H1 (cell line): ENCODE measurements at regions not wholly inside any gene's neighbourhood (a gene's known extent, or its start where the extent isn't known, plus 50 kb on each side); places are given as distances from the start of the nearest gene placed in this dataset.

ENCODE experiments used
- CTCF ChIA-PET: fragments of 300-600 bp; sonication (Branson Sonifier 250); formaldehyde crosslinking; loops from one replicate; lab custom pipeline; 2021; ENCODE audit not compliant: partially characterized antibody; lab: Charles Lee
- POLR2A ChIA-PET: fragments of 300-600 bp; sonication (Branson Sonifier 250); formaldehyde crosslinking; loops from one replicate; lab custom pipeline; 2021; ENCODE audit warnings: inconsistent platforms; ENCODE audit not compliant: partially characterized antibody; lab: Charles Lee
- DNase-seq, 2 experiments: peaks; one replicate each; pipeline versions ENCODE4 v3.0.0 to v3.0.0-alpha.2; 2010 to 2022; ENCODE audit warnings: low spot score in 2 of 2, low read depth in 1 of 2, mixed read lengths in 1 of 2
- FAIRE-seq: peaks from 2 replicates; lab custom pipeline; 2011; peaks lifted over from hg19 to GRCh38; lab: Jason Lieb, UNC
- H2AFZ ChIP-seq: 2 replicates; pipeline ENCODE4 v1.8.1; 2012; ENCODE audit warnings: low read length, inconsistent platforms
- H2AK5ac ChIP-seq: 2 replicates; pipeline ENCODE4 v1.6.1; 2013; ENCODE audit warnings: low read depth, low read length
- H2BK120ac ChIP-seq: replicated peaks from 2 replicates; pipeline ENCODE3; 2013; ENCODE audit warnings: low read depth, low read length, inconsistent platforms
- H2BK12ac ChIP-seq: 2 replicates; pipeline ENCODE4 v1.6.1; 2013; ENCODE audit warnings: low read depth, low read length
- H2BK15ac ChIP-seq: 2 replicates; pipeline ENCODE4 v1.6.1; 2013; ENCODE audit warnings: low read length
- H2BK20ac ChIP-seq: 2 replicates; pipeline ENCODE4 v1.6.1; 2013; ENCODE audit warnings: low read length
- H2BK5ac ChIP-seq: 2 replicates; pipeline ENCODE4 v1.6.1; 2013; ENCODE audit warnings: low read depth, low read length
- H3K14ac ChIP-seq: 2 replicates; pipeline ENCODE4 v1.6.1; 2013; ENCODE audit warnings: inconsistent platforms; ENCODE audit not compliant: insufficient read length
- H3K18ac ChIP-seq: 2 replicates; pipeline ENCODE4 v1.6.1; 2013; ENCODE audit warnings: low read length; ENCODE audit errors: extremely low read depth
- H3K23ac ChIP-seq: 2 replicates; pipeline ENCODE4 v1.6.1; 2013; ENCODE audit warnings: inconsistent platforms; ENCODE audit not compliant: insufficient read length
- H3K23me2 ChIP-seq: 2 replicates; pipeline ENCODE4 v1.6.1; 2013; ENCODE audit warnings: low read depth, low read length
- H3K27ac ChIP-seq: 2 replicates; pipeline ENCODE4 v1.6.1; 2011; ENCODE audit warnings: low read depth, low read length, inconsistent platforms
- H3K27me3 ChIP-seq, 4 experiments: replicated peaks in 1 of 4; 1 replicate in 1 of 4; 2 replicates in 3 of 4; pipeline versions ENCODE4 v1.6.1 to v1.8.1; 2011 to 2013; ENCODE audit warnings: low read length in 3 of 4, mild to moderate bottlenecking in 3 of 4, inconsistent platforms in 2 of 4, mixed read lengths in 2 of 4, moderate library complexity in 1 of 4; ENCODE audit not compliant: control insufficient read depth in 3 of 4, insufficient read depth in 3 of 4; ENCODE audit errors: extremely low read depth in 1 of 4
- H3K36me3 ChIP-seq, 4 experiments: 2 replicates each; pipeline versions ENCODE4 v1.6.1 to v1.8.1; 2011 to 2013; ENCODE audit warnings: mild to moderate bottlenecking in 4 of 4, low read length in 3 of 4, moderate library complexity in 2 of 4, control low read depth in 1 of 4, inconsistent platforms in 1 of 4; ENCODE audit not compliant: insufficient read depth in 4 of 4, control insufficient read depth in 2 of 4
- H3K4ac ChIP-seq: replicated peaks from 2 replicates; pipeline ENCODE3; 2013; ENCODE audit warnings: low read length, low read depth, mixed read lengths, inconsistent platforms; ENCODE audit not compliant: insufficient read length
- H3K4me1 ChIP-seq, 4 experiments: replicated peaks in 1 of 4; 1 replicate in 1 of 4; 2 replicates in 3 of 4; pipeline versions ENCODE4 v1.6.1 to v1.8.1; 2011 to 2013; ENCODE audit warnings: low read length in 3 of 4, inconsistent platforms in 2 of 4, mixed read lengths in 1 of 4; ENCODE audit not compliant: insufficient read depth in 4 of 4, control insufficient read depth in 3 of 4
- H3K4me2 ChIP-seq, 2 experiments: 2 replicates each; pipeline versions ENCODE4 v1.6.1 to v1.8.1; 2011 to 2013; ENCODE audit warnings: low read depth in 2 of 2, low read length in 2 of 2, control low read depth in 1 of 2, inconsistent platforms in 1 of 2, mild to moderate bottlenecking in 1 of 2; ENCODE audit not compliant: insufficient read depth in 1 of 2
- H3K4me3 ChIP-seq, 4 experiments: fragments of 200-600, 300-600 bp in 1 of 4; sonication (generic), shearing (Covaris generic), sonication (Bioruptor Twin) in 1 of 4; 2 replicates each; pipeline versions ENCODE4 v1.5.1 to v1.8.1; 2011 to 2016; ENCODE audit warnings: low read length in 4 of 4, low read depth in 3 of 4, control low read depth in 2 of 4, inconsistent platforms in 2 of 4, mild to moderate bottlenecking in 2 of 4, mixed read lengths in 1 of 4, moderate library complexity in 1 of 4; ENCODE audit not compliant: insufficient read depth in 2 of 4; ENCODE audit errors: extremely low read depth in 1 of 4
- H3K56ac ChIP-seq: replicated peaks from 2 replicates; pipeline ENCODE3; 2013; ENCODE audit warnings: low read depth, mild to moderate bottlenecking, mixed read lengths, low read length, inconsistent platforms; ENCODE audit not compliant: insufficient read length
- H3K79me1 ChIP-seq: 2 replicates; pipeline ENCODE4 v1.6.1; 2013; ENCODE audit warnings: low read depth, low read length, control low read depth
- H3K79me2 ChIP-seq, 2 experiments: 2 replicates each; pipeline versions ENCODE4 v1.6.1 to v1.8.1; 2012 to 2013; ENCODE audit warnings: low read length in 2 of 2, mild to moderate bottlenecking in 2 of 2, inconsistent platforms in 1 of 2; ENCODE audit not compliant: insufficient read depth in 2 of 2, control insufficient read depth in 1 of 2
- H3K9ac ChIP-seq, 4 experiments: replicated peaks in 1 of 4; 1 replicate in 1 of 4; 2 replicates in 3 of 4; pipeline versions ENCODE4 v1.6.1 to v1.8.1; 2011 to 2013; ENCODE audit warnings: low read depth in 3 of 4, low read length in 3 of 4, control low read depth in 2 of 4, mild to moderate bottlenecking in 2 of 4, moderate library complexity in 2 of 4, inconsistent platforms in 1 of 4; ENCODE audit errors: extremely low read depth in 1 of 4
- H3K9me3 ChIP-seq, 2 experiments: 2 replicates each; pipeline versions ENCODE4 v1.6.1 to v1.8.1; 2012 to 2013; ENCODE audit warnings: mild to moderate bottlenecking in 2 of 2, moderate library complexity in 2 of 2, control low read depth in 1 of 2, inconsistent platforms in 1 of 2, low read depth in 1 of 2, low read length in 1 of 2, mixed read lengths in 1 of 2; ENCODE audit not compliant: insufficient read depth in 2 of 2
- H4K20me1 ChIP-seq, 2 experiments: replicated peaks in 1 of 2; 2 replicates each; pipeline versions ENCODE3 to v1.8.1; 2011 to 2013; ENCODE audit warnings: inconsistent platforms in 2 of 2, low read length in 2 of 2, mild to moderate bottlenecking in 1 of 2; ENCODE audit not compliant: insufficient read depth in 2 of 2, control insufficient read depth in 1 of 2
- H4K5ac ChIP-seq: 2 replicates; pipeline ENCODE4 v1.6.1; 2013; ENCODE audit warnings: low read length, low read depth, mixed read lengths, inconsistent platforms; ENCODE audit not compliant: insufficient read length
- H4K8ac ChIP-seq: 2 replicates; pipeline ENCODE4 v1.8.0; 2013; ENCODE audit warnings: mild to moderate bottlenecking, moderate library complexity, low read length, inconsistent platforms; ENCODE audit not compliant: insufficient read depth; ENCODE audit errors: extremely low read depth
- H4K91ac ChIP-seq: replicated peaks from 2 replicates; pipeline ENCODE3; 2013; ENCODE audit warnings: low read length, mixed read lengths, inconsistent platforms; ENCODE audit not compliant: insufficient read length
- ASH2L ChIP-seq: fragments of 200-600, 300-600 bp; sonication (generic); IDR thresholded peaks from one replicate; pipeline ENCODE4 v1.7.1; 2017; ENCODE audit warnings: low read length
- BCL11A ChIP-seq, 2 experiments: IDR thresholded peaks; one replicate each; pipeline ENCODE4 v1.6.1; 2011; ENCODE audit warnings: low read depth in 2 of 2, low read length in 2 of 2, mild to moderate bottlenecking in 2 of 2
- CEBPB ChIP-seq: IDR thresholded peaks from 2 replicates; pipeline ENCODE4 v1.6.1; 2012; ENCODE audit warnings: low read depth, low read length
- CHD2 ChIP-seq: IDR thresholded peaks from 2 replicates; pipeline ENCODE4 v1.6.1; 2012; ENCODE audit warnings: low read length, improper control_type of control experiment
- CTCF ChIP-seq, 3 experiments: IDR thresholded peaks; 1 replicate in 2 of 3; 2 replicates in 1 of 3; pipeline versions ENCODE4 v1.5.1 to v1.6.1; 2011; ENCODE audit warnings: low read length in 3 of 3, mild to moderate bottlenecking in 3 of 3, inconsistent platforms in 2 of 3, low read depth in 1 of 3, moderate library complexity in 1 of 3; ENCODE audit not compliant: insufficient read depth in 1 of 3; ENCODE audit errors: control extremely low read depth in 1 of 3
- FOSL1 ChIP-seq: IDR thresholded peaks from 2 replicates; pipeline ENCODE4 v1.6.1; 2011; ENCODE audit warnings: mild to moderate bottlenecking, low read depth, low read length, moderate library complexity; ENCODE audit not compliant: insufficient read depth
- GTF2F1 ChIP-seq: IDR thresholded peaks from 2 replicates; pipeline ENCODE4 v1.6.1; 2012; ENCODE audit warnings: low read depth, low read length, improper control_type of control experiment, borderline replicate concordance
- POLR2A ChIP-seq, 2 experiments: IDR thresholded peaks; 1 replicate in 1 of 2; 2 replicates in 1 of 2; pipeline ENCODE4 v1.6.1; 2011; ENCODE audit warnings: low read depth in 2 of 2, low read length in 2 of 2, mild to moderate bottlenecking in 2 of 2; ENCODE audit errors: control extremely low read depth in 1 of 2
- RBBP5 ChIP-seq: IDR thresholded peaks from 2 replicates; pipeline ENCODE4 v1.7.1; 2012; ENCODE audit warnings: low read depth, mild to moderate bottlenecking, inconsistent platforms, low read length, moderate library complexity, borderline replicate concordance
- SP2 ChIP-seq: IDR thresholded peaks from 2 replicates; pipeline ENCODE4 v1.6.1; 2012; ENCODE audit warnings: mild to moderate bottlenecking, low read length, inconsistent platforms
- TBP ChIP-seq: IDR thresholded peaks from 2 replicates; pipeline ENCODE4 v1.6.1; 2011; ENCODE audit warnings: low read depth, low read length, improper control_type of control experiment

GRCh38 chr3:187995667-187996066, 158.3 kb upstream of the LPP start:
- no peak overlapping the region for H3K23ac ChIP-seq
- CTCF ChIA-PET: no interaction called here
- no peak overlapping the region for H3K4me3 ChIP-seq
- H3K27ac ChIP-seq: no peak overlapping the region
- no peak overlapping the region for H2BK5ac ChIP-seq
- H3K27me3 ChIP-seq: no peaks in the 10 kb centered on the region; a peak in 1 of 7 replicates
- H4K5ac ChIP-seq: no peak overlapping the region
- H2BK12ac ChIP-seq: no peak overlapping the region
- no peak overlapping the region for H2BK20ac ChIP-seq
- no peaks in the 10 kb centered on the region for H3K23me2 ChIP-seq
- no peak overlapping the region for H2BK15ac ChIP-seq
- H4K20me1 ChIP-seq: no peaks in the 10 kb centered on the region
- H2BK120ac ChIP-seq: no peak overlapping the region
- POLR2A ChIA-PET: no interaction called here
- no peak overlapping the region for H2AK5ac ChIP-seq
- no peak overlapping the region for H4K91ac ChIP-seq
- TF ChIP-seq SP2 (no peak), CTCF (IDR thresholded peaks at IDR 0.05; ENCODE audit: control extremely low read depth in 1 of 3, insufficient read depth in 1 of 3, low read depth in 1 of 3, low read length in 3 of 3) (no peak), TBP (no peak), ASH2L (no peak), POLR2A (IDR thresholded peaks at IDR 0.05; ENCODE audit: control extremely low read depth in 1 of 2, low read depth in 2 of 2, low read length in 2 of 2) (no peak), RBBP5 (no peak), FOSL1 (no peak), CEBPB (no peak), BCL11A (IDR thresholded peaks at IDR 0.05; ENCODE audit: low read depth in 2 of 2, low read length in 2 of 2) (no peak), CHD2 (no peak), GTF2F1 (no peak)
- no peak overlapping the region for H3K14ac ChIP-seq
- H3K18ac ChIP-seq: no peak overlapping the region
- H3K4me2 ChIP-seq: no peak overlapping the region
- H3K79me2 ChIP-seq: no peaks in the 10 kb centered on the region
- no peaks in the 10 kb centered on the region for H3K79me1 ChIP-seq
- DNase-seq: no peak
- FAIRE-seq: no peak
- H3K4ac ChIP-seq: no peak overlapping the region
- H3K56ac ChIP-seq: no peak overlapping the region
- peaks cover 0 to 6% (median 3%) of the 10 kb centered on the region in 4 experiments; a peak in 4 of 7 replicates for H3K4me1 ChIP-seq
- H3K36me3 ChIP-seq: no peaks in the 10 kb centered on the region
- no peaks in the 10 kb centered on the region for H3K9me3 ChIP-seq
- no peak overlapping the region for H4K8ac ChIP-seq
- H3K9ac ChIP-seq: no peak overlapping the region
- no peak overlapping the region for H2AFZ ChIP-seq
